HCT116 (cell line): ENCODE measurements at regions not wholly inside any gene's neighbourhood (a gene's known extent, or its start where the extent isn't known, plus 50 kb on each side); places are given as distances from the start of the nearest gene placed in this dataset.

Experiments
- CBX3 ChIP-seq: IDR thresholded peaks from 2 replicates; pipeline ENCODE4 v1.6.1; 2012; ENCODE audit warnings: low read depth
- EZH2 ChIP-seq: fragments of 200-600 bp; sonication (generic); IDR thresholded peaks from 2 replicates; pipeline ENCODE4 v1.6.1; 2017; ENCODE audit warnings: antibody characterized with exemption, mixed run types
- EZH2phosphoT487 ChIP-seq: fragments of 200-600 bp; IDR thresholded peaks from 2 replicates; pipeline ENCODE4 v1.6.1; 2018; ENCODE audit warnings: antibody characterized with exemption, borderline replicate concordance
- POLR2A ChIP-seq: IDR thresholded peaks from 2 replicates; pipeline ENCODE4 v1.7.0; 2011; ENCODE audit warnings: borderline replicate concordance; ENCODE audit not compliant: insufficient read depth, insufficient read length; ENCODE audit errors: extremely low read depth
- POLR2AphosphoS5 ChIP-seq: IDR thresholded peaks from 2 replicates; pipeline ENCODE4 v1.6.1; 2011; ENCODE audit warnings: mild to moderate bottlenecking, low read depth, low read length, moderate library complexity
- TF ChIP-seq, protein P1 (sequence below), 3 experiments: fragments of 200-600 bp in 1 of 3; sonication (generic) in 1 of 3; IDR thresholded peaks in 2 of 3; conservative IDR thresholded peaks in 1 of 3; 2 replicates each; pipeline ENCODE4 v1.5.1; 2012 to 2017; ENCODE audit warnings: low read depth in 2 of 3, low read length in 2 of 3, antibody characterized with exemption in 1 of 3, borderline replicate concordance in 1 of 3, control low read depth in 1 of 3, mild to moderate bottlenecking in 1 of 3, mixed read lengths in 1 of 3, mixed run types in 1 of 3, moderate library complexity in 1 of 3; ENCODE audit not compliant: insufficient read depth in 1 of 3

DNA sequence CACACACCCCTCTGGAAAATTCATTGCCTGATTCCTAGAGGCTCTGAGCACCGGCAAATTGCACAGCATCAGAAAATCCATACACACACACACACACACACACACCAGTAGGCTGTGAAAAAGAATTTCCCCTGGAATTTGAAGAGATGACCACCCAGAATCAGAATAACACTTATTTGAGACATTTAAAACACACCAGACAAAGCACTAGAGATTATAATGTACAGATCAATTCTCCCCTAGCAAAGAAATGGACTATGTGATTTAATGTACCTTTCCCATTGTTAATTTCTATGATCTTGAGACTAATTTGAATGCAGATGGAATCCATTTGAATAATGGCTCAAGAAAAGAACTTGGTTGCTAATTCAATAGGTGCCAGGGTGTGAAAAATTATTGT, 399.3 kb downstream of the HNRNPD start:
- TF ChIP-seq POLR2AphosphoS5 (no peak), POLR2A (no peak), EZH2phosphoT487 (no peak), EZH2 (no peak), CBX3 (no peak)
- TF ChIP-seq, protein P1, sequence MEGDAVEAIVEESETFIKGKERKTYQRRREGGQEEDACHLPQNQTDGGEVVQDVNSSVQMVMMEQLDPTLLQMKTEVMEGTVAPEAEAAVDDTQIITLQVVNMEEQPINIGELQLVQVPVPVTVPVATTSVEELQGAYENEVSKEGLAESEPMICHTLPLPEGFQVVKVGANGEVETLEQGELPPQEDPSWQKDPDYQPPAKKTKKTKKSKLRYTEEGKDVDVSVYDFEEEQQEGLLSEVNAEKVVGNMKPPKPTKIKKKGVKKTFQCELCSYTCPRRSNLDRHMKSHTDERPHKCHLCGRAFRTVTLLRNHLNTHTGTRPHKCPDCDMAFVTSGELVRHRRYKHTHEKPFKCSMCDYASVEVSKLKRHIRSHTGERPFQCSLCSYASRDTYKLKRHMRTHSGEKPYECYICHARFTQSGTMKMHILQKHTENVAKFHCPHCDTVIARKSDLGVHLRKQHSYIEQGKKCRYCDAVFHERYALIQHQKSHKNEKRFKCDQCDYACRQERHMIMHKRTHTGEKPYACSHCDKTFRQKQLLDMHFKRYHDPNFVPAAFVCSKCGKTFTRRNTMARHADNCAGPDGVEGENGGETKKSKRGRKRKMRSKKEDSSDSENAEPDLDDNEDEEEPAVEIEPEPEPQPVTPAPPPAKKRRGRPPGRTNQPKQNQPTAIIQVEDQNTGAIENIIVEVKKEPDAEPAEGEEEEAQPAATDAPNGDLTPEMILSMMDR (IDR thresholded peaks at IDR 0.05 in 2 of 3, conservative IDR thresholded peaks at IDR 0.05 in 1 of 3; ENCODE audit: borderline replicate concordance in 1 of 3, insufficient read depth in 1 of 3, low read depth in 2 of 3, low read length in 2 of 3): no peak
